HCT116 (cell line): ENCODE measurements at regions not wholly inside any gene's neighbourhood (a gene's known extent, or its start where the extent isn't known, plus 50 kb on each side); places are given as distances from the start of the nearest gene placed in this dataset.

Experiments
- ATF3 ChIP-seq: IDR thresholded peaks from 2 replicates; pipeline ENCODE4 v1.6.1; 2012
- CBX3 ChIP-seq: IDR thresholded peaks from 2 replicates; pipeline ENCODE4 v1.6.1; 2012; ENCODE audit warnings: low read depth
- CTCF ChIP-seq, 3 experiments: fragments of 200-600 bp in 1 of 3; sonication (generic) in 1 of 3; IDR thresholded peaks in 2 of 3; conservative IDR thresholded peaks in 1 of 3; 2 replicates each; pipeline ENCODE4 v1.5.1; 2012 to 2017; ENCODE audit warnings: low read depth in 2 of 3, low read length in 2 of 3, antibody characterized with exemption in 1 of 3, borderline replicate concordance in 1 of 3, control low read depth in 1 of 3, mild to moderate bottlenecking in 1 of 3, mixed read lengths in 1 of 3, mixed run types in 1 of 3, moderate library complexity in 1 of 3; ENCODE audit not compliant: insufficient read depth in 1 of 3
- EGR1 ChIP-seq: IDR thresholded peaks from 2 replicates; pipeline ENCODE4 v1.6.1; 2012; ENCODE audit warnings: low read depth
- EZH2 ChIP-seq: fragments of 200-600 bp; sonication (generic); IDR thresholded peaks from 2 replicates; pipeline ENCODE4 v1.6.1; 2017; ENCODE audit warnings: antibody characterized with exemption, mixed run types
- EZH2phosphoT487 ChIP-seq: fragments of 200-600 bp; IDR thresholded peaks from 2 replicates; pipeline ENCODE4 v1.6.1; 2018; ENCODE audit warnings: antibody characterized with exemption, borderline replicate concordance
- POLR2A ChIP-seq: IDR thresholded peaks from 2 replicates; pipeline ENCODE4 v1.7.0; 2011; ENCODE audit warnings: borderline replicate concordance; ENCODE audit not compliant: insufficient read depth, insufficient read length; ENCODE audit errors: extremely low read depth
- REST ChIP-seq: IDR thresholded peaks from 2 replicates; pipeline ENCODE4 v1.6.1; 2012; ENCODE audit warnings: low read depth
- SIN3A ChIP-seq: IDR thresholded peaks from 2 replicates; pipeline ENCODE4 v1.6.1; 2012; ENCODE audit warnings: low read depth
- SP1 ChIP-seq: IDR thresholded peaks from 2 replicates; pipeline ENCODE4 v1.6.1; 2012; ENCODE audit warnings: low read depth
- SRF ChIP-seq: IDR thresholded peaks from 2 replicates; pipeline ENCODE4 v1.6.1; 2012; ENCODE audit warnings: low read depth
- ZBTB33 ChIP-seq: IDR thresholded peaks from 2 replicates; pipeline ENCODE4 v1.6.1; 2011; ENCODE audit warnings: mild to moderate bottlenecking, low read length, moderate library complexity; ENCODE audit not compliant: insufficient replicate concordance; ENCODE audit errors: extremely low read depth

- TF ChIP-seq ZBTB33 (no peak), CTCF (IDR thresholded peaks at IDR 0.05 in 2 of 3, conservative IDR thresholded peaks at IDR 0.05 in 1 of 3; ENCODE audit: borderline replicate concordance in 1 of 3, insufficient read depth in 1 of 3, low read depth in 2 of 3, low read length in 2 of 3) (no peak), ATF3 (no peak), EZH2 (no peak), SP1 (no peak), SIN3A (no peak), REST (no peak), CBX3 (no peak), SRF (no peak), POLR2A (no peak), EGR1 (no peak), EZH2phosphoT487 (no peak)
These were observed 79.7 kb downstream of the RGS2 start for GRCh38 chr1:192888574-192888973.
